Skeletal muscle tissue (tissue), 3 donors: ENCODE measurements at regions not wholly inside any gene's neighbourhood (a gene's known extent, or its start where the extent isn't known, plus 50 kb on each side); places are given as distances from the start of the nearest gene placed in this dataset.

Source experiments
- H3K27ac ChIP-seq: one replicate; pipeline ENCODE4 v1.7.0; 2013; ENCODE audit warnings: mild to moderate bottlenecking, low read depth, low read length, inconsistent platforms
- H3K27me3 ChIP-seq, 3 donors: one replicate each; pipeline ENCODE4 v1.7.0; 2013; ENCODE audit warnings: low read length in 3 of 3; ENCODE audit not compliant: control insufficient read depth in 3 of 3, insufficient read depth in 3 of 3
- H3K36me3 ChIP-seq, 3 donors: one replicate each; pipeline ENCODE4 v1.7.0; 2013; ENCODE audit warnings: low read length in 3 of 3; ENCODE audit not compliant: control insufficient read depth in 3 of 3, insufficient read depth in 3 of 3
- H3K4me1 ChIP-seq, 3 donors: one replicate each; pipeline ENCODE4 v1.7.0; 2013; ENCODE audit warnings: low read length in 3 of 3, mild to moderate bottlenecking in 3 of 3; ENCODE audit not compliant: control insufficient read depth in 3 of 3, insufficient read depth in 3 of 3
- H3K4me3 ChIP-seq, 3 donors: one replicate each; pipeline ENCODE4 v1.7.0; 2013; ENCODE audit warnings: low read length in 3 of 3
- H3K9ac ChIP-seq, 3 donors: one replicate each; pipeline ENCODE4 v1.7.0; 2013; ENCODE audit warnings: low read length in 3 of 3, mild to moderate bottlenecking in 3 of 3, moderate library complexity in 2 of 3, low read depth in 1 of 3
- H3K9me3 ChIP-seq, 3 donors: one replicate each; pipeline ENCODE4 v1.7.0; 2013; ENCODE audit warnings: low read length in 3 of 3; ENCODE audit not compliant: control insufficient read depth in 3 of 3
- donor health status: Osteomylitis.

- H3K9ac ChIP-seq: no peak overlapping the region
- H3K4me1 ChIP-seq: no peaks in the 10 kb centered on the region
- no peak overlapping the region for H3K4me3 ChIP-seq
- H3K27me3 ChIP-seq: no peaks in the 10 kb centered on the region
- H3K9me3 ChIP-seq: peaks cover 0 to 4% (median 0%) of the 10 kb centered on the region in 3 donors
- H3K27ac ChIP-seq: no peak overlapping the region
- H3K36me3 ChIP-seq: no peaks in the 10 kb centered on the region
Observed at GRCh38 chr9:18015116-18015515, 436.2 kb downstream of the SH3GL2 start.

- H3K4me3 ChIP-seq: no peak overlapping the region
- H3K27me3 ChIP-seq: no peaks in the 10 kb centered on the region
- no peaks in the 10 kb centered on the region for H3K4me1 ChIP-seq
- peaks cover 0 to 4% (median 0%) of the 10 kb centered on the region in 3 donors for H3K9me3 ChIP-seq
- no peak overlapping the region for H3K27ac ChIP-seq
- H3K9ac ChIP-seq: no peak overlapping the region
- no peaks in the 10 kb centered on the region for H3K36me3 ChIP-seq
Observed at GRCh38 chr9:18017136-18017535, 438.3 kb downstream of the SH3GL2 start.

DNA sequence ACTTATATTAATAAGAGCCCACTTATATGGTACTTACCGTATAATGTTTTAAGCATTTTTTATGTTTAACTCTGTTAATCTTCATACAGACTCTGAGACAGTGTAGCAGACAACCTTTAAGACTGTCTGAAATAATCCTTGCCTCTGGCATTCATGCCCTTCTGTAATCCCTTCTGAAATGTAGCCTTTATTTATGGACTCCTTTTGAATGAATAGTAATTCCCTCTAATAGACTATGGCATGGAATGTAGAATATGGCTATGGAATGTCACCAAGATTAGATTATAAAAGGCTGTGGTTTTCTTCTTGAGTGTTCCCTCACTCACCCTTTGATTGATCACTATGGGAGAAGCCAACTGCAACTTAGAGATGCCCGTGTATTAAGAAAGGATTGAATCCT lies 439.4 kb downstream of the SH3GL2 start:
- no peak overlapping the region for H3K9ac ChIP-seq
- no peak overlapping the region for H3K4me3 ChIP-seq
- no peaks in the 10 kb centered on the region for H3K4me1 ChIP-seq
- H3K36me3 ChIP-seq: no peaks in the 10 kb centered on the region
- no peak overlapping the region for H3K27ac ChIP-seq
- peaks cover 0 to 4% (median 0%) of the 10 kb centered on the region in 3 donors for H3K9me3 ChIP-seq
- H3K27me3 ChIP-seq: no peaks in the 10 kb centered on the region

DNA sequence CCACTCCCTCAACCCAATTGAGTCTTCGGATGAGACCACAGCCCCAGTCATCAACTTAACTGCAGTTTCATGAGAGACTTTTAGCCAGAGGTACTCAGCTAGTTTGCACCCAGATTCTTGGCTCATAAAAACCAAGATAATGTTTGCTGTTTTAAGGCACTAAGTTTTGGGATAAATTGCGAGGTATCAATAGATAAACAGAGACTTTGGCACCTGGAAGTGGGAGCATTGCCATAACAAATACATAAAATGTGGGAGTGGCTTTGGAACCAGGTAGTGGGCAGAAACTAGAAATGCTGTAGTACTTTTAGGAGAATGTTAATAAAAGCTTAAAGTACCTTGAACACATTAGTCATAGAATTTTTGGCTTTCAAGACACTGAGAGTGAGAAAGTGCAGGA lies 439.8 kb downstream of the SH3GL2 start:
- H3K4me1 ChIP-seq: no peaks in the 10 kb centered on the region
- no peak overlapping the region for H3K27ac ChIP-seq
- peaks cover 0 to 4% (median 0%) of the 10 kb centered on the region in 3 donors for H3K9me3 ChIP-seq
- H3K36me3 ChIP-seq: no peaks in the 10 kb centered on the region
- H3K9ac ChIP-seq: no peak overlapping the region
- H3K27me3 ChIP-seq: no peaks in the 10 kb centered on the region
- no peak overlapping the region for H3K4me3 ChIP-seq

DNA sequence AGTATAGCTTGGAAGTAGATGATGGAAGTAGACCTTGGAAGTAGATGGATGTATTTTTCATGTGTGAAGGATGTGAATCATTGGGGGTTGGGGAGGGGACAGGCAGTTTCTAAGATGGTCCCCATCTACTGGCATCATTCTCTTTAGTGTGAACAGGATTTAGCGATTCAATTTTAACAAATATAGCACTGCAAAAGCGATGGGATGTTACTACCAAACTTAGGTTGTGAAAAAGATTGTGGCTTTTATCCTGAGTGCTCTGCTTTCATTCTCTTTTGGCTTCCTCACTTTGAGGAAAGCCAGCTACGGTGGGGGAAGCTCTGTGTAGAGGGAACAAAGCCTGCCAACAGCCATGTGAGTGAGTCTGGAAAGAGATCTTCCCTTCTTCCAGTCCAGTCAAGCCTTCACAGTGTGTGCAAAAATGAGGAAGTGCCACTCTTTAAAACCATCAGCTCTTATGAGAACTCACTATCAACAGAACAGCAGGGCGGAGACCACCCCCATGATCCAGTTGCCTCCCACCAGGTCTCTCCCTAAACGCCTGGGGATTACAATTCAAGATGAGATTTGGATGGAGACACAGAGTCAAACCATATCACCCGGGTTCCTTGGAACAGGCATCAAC lies 441.4 kb downstream of the SH3GL2 start:
- H3K9me3 ChIP-seq: peaks cover 0 to 4% (median 0%) of the 10 kb centered on the region in 3 donors
- H3K36me3 ChIP-seq: no peaks in the 10 kb centered on the region
- no peaks in the 10 kb centered on the region for H3K4me1 ChIP-seq
- no peak overlapping the region for H3K4me3 ChIP-seq
- no peaks in the 10 kb centered on the region for H3K27me3 ChIP-seq
- no peak overlapping the region for H3K27ac ChIP-seq
- no peak overlapping the region for H3K9ac ChIP-seq

- peaks cover 0 to 4% (median 0%) of the 10 kb centered on the region in 3 donors for H3K9me3 ChIP-seq
- no peak overlapping the region for H3K4me3 ChIP-seq
- H3K27me3 ChIP-seq: no peaks in the 10 kb centered on the region
- H3K36me3 ChIP-seq: no peaks in the 10 kb centered on the region
- no peak overlapping the region for H3K27ac ChIP-seq
- no peaks in the 10 kb centered on the region for H3K4me1 ChIP-seq
- no peak overlapping the region for H3K9ac ChIP-seq
Observed at GRCh38 chr9:18022642-18023041, 443.8 kb downstream of the SH3GL2 start.

- Histone ChIP-seq H3K9ac (no peak overlapping the region), H3K9me3 (peaks cover 0 to 4% (median 0%) of the 10 kb centered on the region in 3 donors), H3K27ac (no peak overlapping the region), H3K36me3 (no peaks in the 10 kb centered on the region), H3K4me3 (no peak overlapping the region), H3K27me3 (no peaks in the 10 kb centered on the region), H3K4me1 (no peaks in the 10 kb centered on the region)
Observed at GRCh38 chr9:18023332-18023731, 444.5 kb downstream of the SH3GL2 start.

DNA sequence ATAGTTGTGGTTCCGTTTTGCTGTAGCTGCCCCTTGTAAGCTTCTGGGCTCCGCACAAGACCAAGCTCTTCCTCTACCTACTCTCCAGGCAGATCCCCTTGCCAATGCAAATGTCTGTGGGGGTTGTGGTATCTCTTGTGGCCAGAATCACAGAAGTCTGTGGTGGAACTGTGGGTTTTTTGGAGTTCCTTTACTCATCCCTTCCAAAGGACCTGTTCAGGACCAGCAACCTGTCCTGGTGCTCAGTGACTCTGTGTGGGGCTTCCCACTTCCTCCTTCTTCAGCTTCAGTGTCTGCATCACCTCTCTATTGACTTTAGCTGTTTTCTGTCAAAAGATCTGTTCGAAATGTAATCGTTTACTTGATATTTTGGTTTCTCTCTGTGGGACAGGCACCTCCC lies 441.3 kb upstream of the ADAMTSL1 start:
- Histone ChIP-seq H3K4me1 (no peaks in the 10 kb centered on the region), H3K4me3 (no peak overlapping the region), H3K9ac (no peak overlapping the region), H3K36me3 (no peaks in the 10 kb centered on the region), H3K27ac (no peak overlapping the region), H3K27me3 (peaks cover 0 to 2% (median 0%) of the 10 kb centered on the region in 3 donors), H3K9me3 (no peaks in the 10 kb centered on the region)

GRCh38 chr9:18036422-18037187 lies 437.3 kb upstream of the ADAMTSL1 start:
- no peaks in the 10 kb centered on the region for H3K4me1 ChIP-seq
- no peak overlapping the region for H3K4me3 ChIP-seq
- no peaks in the 10 kb centered on the region for H3K36me3 ChIP-seq
- H3K27me3 ChIP-seq: peaks cover 0 to 2% (median 0%) of the 10 kb centered on the region in 3 donors
- H3K9me3 ChIP-seq: no peaks in the 10 kb centered on the region
- no peak overlapping the region for H3K27ac ChIP-seq
- no peak overlapping the region for H3K9ac ChIP-seq

DNA sequence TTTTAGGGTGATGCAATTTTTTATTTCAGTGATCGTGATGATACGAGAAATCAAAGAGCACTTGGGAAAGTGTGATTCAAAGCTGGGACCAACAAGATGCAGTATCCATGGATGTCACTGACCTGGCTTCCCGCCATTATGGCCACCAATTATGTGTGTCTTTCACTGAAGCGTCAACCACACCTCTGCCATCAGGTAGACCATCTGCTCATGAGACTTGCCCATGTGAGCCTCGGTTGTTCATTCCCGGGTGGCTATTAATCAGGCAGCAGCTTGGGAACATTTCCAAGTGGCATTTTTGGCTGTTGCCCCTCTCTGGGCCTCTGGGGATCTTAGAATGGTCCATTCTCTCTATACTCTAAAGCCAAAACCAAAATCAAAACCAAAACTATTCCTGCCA lies 436.0 kb upstream of the ADAMTSL1 start:
- no peaks in the 10 kb centered on the region for H3K9me3 ChIP-seq

More for the DNA sequence above, 436.0 kb upstream of the ADAMTSL1 start:
- Histone ChIP-seq H3K9ac (no peak overlapping the region), H3K4me3 (no peak overlapping the region), H3K4me1 (no peaks in the 10 kb centered on the region), H3K27me3 (no peaks in the 10 kb centered on the region), H3K36me3 (no peaks in the 10 kb centered on the region), H3K27ac (no peak overlapping the region)
